ENCODE measurements at regions not wholly inside any gene's neighbourhood (a gene's known extent, or its start where the extent isn't known, plus 50 kb on each side); places are given as distances from the start of the nearest gene placed in this dataset.

- H3K4me3 Mint-ChIP-seq = no peak overlapping the region
- H3K27me3 Mint-ChIP-seq = peaks cover 6 to 7% of the 10 kb centered on the region in 2 donors
- Histone ChIP-seq H3K36me3 (ENCODE audit: insufficient read depth, low read length) (no peaks in the 10 kb centered on the region), H3K9me3 (ENCODE audit: control insufficient read depth in 1 of 2, low read length in 2 of 2) (no peaks in the 10 kb centered on the region), H3K27me3 (ENCODE audit: insufficient read depth, low read length) (no peaks in the 10 kb centered on the region), H3K4me3 (ENCODE audit: low read length in 2 of 2) (no peak overlapping the region), H3K4me1 (ENCODE audit: insufficient read depth, low read length) (no peaks in the 10 kb centered on the region), H3K27ac (ENCODE audit: low read depth, low read length) (no peak overlapping the region)
- no peaks in the 10 kb centered on the region for H3K36me3 Mint-ChIP-seq
- no peak overlapping the region for H3K27ac Mint-ChIP-seq
- intact Hi-C loops (cut with micrococcal nuclease) = no loop called here
- CTCF ChIA-PET (ENCODE audit: partially characterized antibody) = no interaction called here
- H3K9me3 Mint-ChIP-seq = peaks cover 0 to 3% (median 0%) of the 10 kb centered on the region in 8 donors
- POLR2A ChIA-PET (ENCODE audit: partially characterized antibody) = no interaction called here
- H3K4me1 Mint-ChIP-seq = no peaks in the 10 kb centered on the region
- no peak for DNase-seq
These were observed 300.7 kb upstream of the IRX4 start for GRCh38 chr5:2183154-2184025.

DNA sequence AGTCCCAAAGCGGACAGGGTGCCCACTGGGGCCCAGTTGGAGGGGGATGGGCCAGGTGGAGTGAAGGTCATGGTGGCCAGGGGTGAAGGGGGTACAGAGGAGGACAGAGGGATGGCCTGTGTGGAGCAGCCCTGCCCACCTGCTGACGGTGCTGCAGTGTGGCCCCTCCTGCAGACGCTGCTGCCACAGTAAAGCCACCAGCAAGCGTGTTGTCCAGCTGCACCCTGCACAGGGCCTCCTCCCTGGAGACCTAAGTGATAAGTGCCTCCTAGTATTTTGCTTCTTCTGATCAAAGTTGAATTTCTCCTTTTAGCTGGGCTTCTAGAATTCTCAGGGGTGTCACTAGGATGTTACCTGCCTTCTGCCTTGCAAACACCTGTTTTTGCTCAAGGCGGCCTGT lies 299.3 kb upstream of the IRX4 start:
- Histone ChIP-seq H3K4me1 (ENCODE audit: insufficient read depth, low read length) (no peaks in the 10 kb centered on the region), H3K27me3 (ENCODE audit: insufficient read depth, low read length) (no peaks in the 10 kb centered on the region)
- H3K9me3 Mint-ChIP-seq = peaks cover 0 to 2% (median 0%) of the 10 kb centered on the region in 8 donors

DNA sequence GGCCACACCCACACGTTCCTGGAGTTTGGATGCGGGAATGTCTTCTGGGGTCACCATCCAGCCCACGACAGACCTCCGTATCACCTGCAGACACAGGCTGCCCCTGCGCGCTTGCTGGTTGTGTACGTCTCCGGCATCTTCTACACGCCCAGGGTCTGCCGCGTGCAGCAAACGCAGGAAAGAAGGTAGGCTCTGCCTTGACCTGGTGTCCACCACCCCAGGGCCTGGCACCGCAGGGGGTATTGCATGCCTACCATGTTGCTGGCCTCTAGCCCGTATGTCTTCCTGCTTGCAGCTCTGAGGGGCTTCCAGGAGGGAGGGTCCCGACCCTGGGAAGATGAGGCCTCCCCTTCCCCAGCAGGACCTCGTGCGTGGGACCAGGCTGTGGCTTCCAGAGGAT lies 298.8 kb upstream of the IRX4 start:
- CTCF ChIA-PET (ENCODE audit: partially characterized antibody) = no interaction called here
- POLR2A ChIA-PET (ENCODE audit: partially characterized antibody) = no interaction called here
- no peak for DNase-seq
- Mint-ChIP-seq H3K4me3 (no peak overlapping the region), H3K27ac (no peak overlapping the region), H3K36me3 (no peaks in the 10 kb centered on the region), H3K9me3 (peaks cover 0 to 2% (median 0%) of the 10 kb centered on the region in 8 donors), H3K27me3 (peaks cover 5 to 7% of the 10 kb centered on the region in 2 donors), H3K4me1 (no peaks in the 10 kb centered on the region)
- no peaks in the 10 kb centered on the region for H3K9me3 ChIP-seq (ENCODE audit: control insufficient read depth in 1 of 2, low read length in 2 of 2)
- intact Hi-C loops (cut with micrococcal nuclease) = no loop called here
- H3K4me1 ChIP-seq (ENCODE audit: insufficient read depth, low read length) = no peaks in the 10 kb centered on the region
- H3K4me3 ChIP-seq (ENCODE audit: low read length in 2 of 2) = no peak overlapping the region
- no peak overlapping the region for H3K27ac ChIP-seq (ENCODE audit: low read depth, low read length)
- H3K36me3 ChIP-seq (ENCODE audit: insufficient read depth, low read length) = no peaks in the 10 kb centered on the region
- no peaks in the 10 kb centered on the region for H3K27me3 ChIP-seq (ENCODE audit: insufficient read depth, low read length)

More for the DNA sequence above, 299.3 kb upstream of the IRX4 start:
- CTCF ChIA-PET (ENCODE audit: partially characterized antibody) = no interaction called here
- H3K36me3 Mint-ChIP-seq = no peaks in the 10 kb centered on the region
- H3K4me3 Mint-ChIP-seq = no peak overlapping the region
- H3K27me3 Mint-ChIP-seq = peaks cover 5 to 7% of the 10 kb centered on the region in 2 donors
- no peaks in the 10 kb centered on the region for H3K36me3 ChIP-seq (ENCODE audit: insufficient read depth, low read length)
- H3K27ac ChIP-seq (ENCODE audit: low read depth, low read length) = no peak overlapping the region
- POLR2A ChIA-PET (ENCODE audit: partially characterized antibody) = no interaction called here
- intact Hi-C loops (cut with micrococcal nuclease) = no loop called here
- no peak overlapping the region for H3K4me3 ChIP-seq (ENCODE audit: low read length in 2 of 2)
- no peaks in the 10 kb centered on the region for H3K9me3 ChIP-seq (ENCODE audit: control insufficient read depth in 1 of 2, low read length in 2 of 2)
- H3K4me1 Mint-ChIP-seq = no peaks in the 10 kb centered on the region
- no peak for DNase-seq
- H3K27ac Mint-ChIP-seq = no peak overlapping the region

DNA sequence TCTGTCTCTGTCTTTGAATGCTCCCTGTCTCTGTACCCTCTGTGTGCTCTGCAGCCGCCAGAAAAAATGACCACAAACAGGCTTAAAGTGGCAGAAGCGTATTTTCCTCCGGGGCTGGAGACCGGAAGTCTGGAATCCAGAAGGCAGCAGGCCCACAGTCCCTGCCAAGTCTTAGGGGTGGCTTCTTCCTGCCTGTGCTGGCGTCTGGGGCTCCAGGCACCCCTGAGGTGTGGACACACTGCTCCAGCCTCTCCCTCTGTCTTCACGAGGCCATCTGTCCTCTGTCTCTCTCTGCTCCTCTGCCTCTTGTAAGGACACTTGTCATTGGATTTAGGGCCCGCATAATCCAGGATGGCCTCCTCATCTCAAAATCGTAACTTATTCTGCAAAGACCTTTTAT lies 298.4 kb upstream of the IRX4 start:
- no peak overlapping the region for H3K27ac ChIP-seq (ENCODE audit: low read depth, low read length)
- no peak overlapping the region for H3K4me3 ChIP-seq (ENCODE audit: low read length in 2 of 2)
- intact Hi-C loops (cut with micrococcal nuclease) = no loop called here
- no peak overlapping the region for H3K4me3 Mint-ChIP-seq
- peaks cover 5 to 7% of the 10 kb centered on the region in 2 donors for H3K27me3 Mint-ChIP-seq
- H3K27me3 ChIP-seq (ENCODE audit: insufficient read depth, low read length) = no peaks in the 10 kb centered on the region
- peak overlapping the region in 1 of 7 donors; percentile 33 for H3K27ac Mint-ChIP-seq
- no peaks in the 10 kb centered on the region for H3K36me3 ChIP-seq (ENCODE audit: insufficient read depth, low read length)
- no peak for DNase-seq
- no peaks in the 10 kb centered on the region for H3K4me1 ChIP-seq (ENCODE audit: insufficient read depth, low read length)
- H3K4me1 Mint-ChIP-seq = no peaks in the 10 kb centered on the region
- H3K9me3 Mint-ChIP-seq = peaks cover 0 to 2% (median 0%) of the 10 kb centered on the region in 8 donors
- ChIA-PET POLR2A (ENCODE audit: partially characterized antibody) (no interaction called here), CTCF (ENCODE audit: partially characterized antibody) (no interaction called here)
- no peaks in the 10 kb centered on the region for H3K9me3 ChIP-seq (ENCODE audit: control insufficient read depth in 1 of 2, low read length in 2 of 2)
- no peaks in the 10 kb centered on the region for H3K36me3 Mint-ChIP-seq

DNA sequence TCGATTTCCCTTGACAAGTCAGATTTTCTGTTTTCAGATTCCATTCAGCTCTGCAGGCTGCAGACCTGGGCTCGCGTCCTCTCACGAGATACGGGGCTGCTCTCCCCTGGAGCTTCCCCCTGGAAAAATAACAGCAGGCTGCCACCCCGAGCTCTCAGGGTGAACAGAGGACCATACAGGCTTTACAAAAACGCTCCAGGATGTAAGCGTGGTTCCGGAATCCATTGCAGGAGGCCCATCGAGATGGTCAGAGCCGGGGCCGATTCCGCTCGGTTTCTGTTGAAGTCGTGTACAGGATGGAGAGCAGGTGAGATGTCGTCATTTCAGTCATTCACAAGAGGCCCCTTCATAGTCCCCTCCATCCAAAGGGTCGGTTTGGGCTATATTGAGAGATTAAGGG lies 297.7 kb upstream of the IRX4 start:
- Histone ChIP-seq H3K27ac (ENCODE audit: low read depth, low read length) (no peak overlapping the region), H3K4me3 (ENCODE audit: low read length in 2 of 2) (no peak overlapping the region), H3K36me3 (ENCODE audit: insufficient read depth, low read length) (no peaks in the 10 kb centered on the region), H3K4me1 (ENCODE audit: insufficient read depth, low read length) (no peaks in the 10 kb centered on the region), H3K9me3 (ENCODE audit: control insufficient read depth in 1 of 2, low read length in 2 of 2) (no peaks in the 10 kb centered on the region), H3K27me3 (ENCODE audit: insufficient read depth, low read length) (no peaks in the 10 kb centered on the region)
- H3K9me3 Mint-ChIP-seq = peaks cover 0 to 2% (median 0%) of the 10 kb centered on the region in 8 donors
- H3K4me1 Mint-ChIP-seq = no peaks in the 10 kb centered on the region
- ChIA-PET CTCF (ENCODE audit: partially characterized antibody) (no interaction called here), POLR2A (ENCODE audit: partially characterized antibody) (no interaction called here)
- H3K27ac Mint-ChIP-seq = no peak overlapping the region
- no peaks in the 10 kb centered on the region for H3K36me3 Mint-ChIP-seq
- H3K4me3 Mint-ChIP-seq = no peak overlapping the region
- peaks cover 5 to 7% of the 10 kb centered on the region in 2 donors for H3K27me3 Mint-ChIP-seq
- intact Hi-C loops (cut with micrococcal nuclease) = no loop called here
- no peak for DNase-seq

DNA sequence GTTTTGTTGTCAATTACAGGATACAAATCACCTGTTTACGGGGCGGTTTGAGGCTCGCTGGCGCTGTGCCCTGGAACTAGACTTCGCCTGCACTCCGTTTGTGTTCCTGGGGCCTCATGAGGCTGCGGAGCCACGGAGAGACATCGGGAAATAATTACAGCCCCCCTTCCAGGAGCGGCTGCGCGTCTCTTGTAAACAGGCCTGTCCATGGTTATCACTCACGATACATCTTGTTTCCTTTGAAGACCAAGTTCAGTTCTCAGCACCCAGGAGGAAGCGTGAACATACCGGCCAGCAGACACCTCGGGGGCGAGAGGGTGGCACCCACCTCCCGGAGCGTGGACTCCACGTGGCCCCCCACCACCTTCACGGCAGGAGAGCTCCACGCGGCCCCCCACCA lies 297.1 kb upstream of the IRX4 start:
- intact Hi-C loops (cut with micrococcal nuclease) = no loop called here
- Histone ChIP-seq H3K9me3 (ENCODE audit: control insufficient read depth in 1 of 2, low read length in 2 of 2) (no peaks in the 10 kb centered on the region), H3K4me3 (ENCODE audit: low read length in 2 of 2) (no peak overlapping the region), H3K36me3 (ENCODE audit: insufficient read depth, low read length) (no peaks in the 10 kb centered on the region), H3K27ac (ENCODE audit: low read depth, low read length) (no peak overlapping the region), H3K27me3 (ENCODE audit: insufficient read depth, low read length) (no peaks in the 10 kb centered on the region), H3K4me1 (ENCODE audit: insufficient read depth, low read length) (no peaks in the 10 kb centered on the region)
- H3K4me1 Mint-ChIP-seq = no peaks in the 10 kb centered on the region
- no peak overlapping the region for H3K4me3 Mint-ChIP-seq
- ChIA-PET CTCF (ENCODE audit: partially characterized antibody) (no interaction called here), POLR2A (ENCODE audit: partially characterized antibody) (no interaction called here)
- no peak overlapping the region for H3K27ac Mint-ChIP-seq
- H3K36me3 Mint-ChIP-seq = no peaks in the 10 kb centered on the region
- no peak for DNase-seq
- peaks cover 0 to 2% (median 0%) of the 10 kb centered on the region in 8 donors for H3K9me3 Mint-ChIP-seq
- peaks cover 4 to 7% of the 10 kb centered on the region in 2 donors for H3K27me3 Mint-ChIP-seq

DNA sequence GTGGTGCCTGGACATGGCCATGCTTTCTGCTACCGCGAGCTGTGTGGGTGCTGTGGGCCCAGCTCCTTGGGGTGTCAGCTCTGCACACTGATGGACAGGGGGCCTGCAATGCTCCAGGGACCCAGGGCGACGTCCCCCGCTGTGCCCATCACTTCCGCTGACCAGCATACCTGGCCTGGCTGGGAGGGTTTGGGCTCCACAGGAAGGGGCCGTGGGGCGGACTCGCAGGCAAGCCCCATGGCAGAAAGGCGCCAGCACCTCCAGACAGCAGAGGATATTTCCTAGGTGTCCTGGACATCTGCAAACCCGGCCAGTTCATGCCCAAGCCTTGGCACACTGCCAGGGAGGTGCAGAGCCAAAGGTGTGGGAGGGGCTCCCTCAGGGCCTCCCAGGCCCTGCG lies 295.8 kb upstream of the IRX4 start:
- H3K36me3 Mint-ChIP-seq = no peaks in the 10 kb centered on the region

More for the DNA sequence above, 295.8 kb upstream of the IRX4 start:
- ChIA-PET CTCF (ENCODE audit: partially characterized antibody) (no interaction called here), POLR2A (ENCODE audit: partially characterized antibody) (no interaction called here)
- H3K27me3 ChIP-seq (ENCODE audit: insufficient read depth, low read length) = no peaks in the 10 kb centered on the region
- Mint-ChIP-seq H3K27me3 (no peaks in the 10 kb centered on the region), H3K4me1 (no peaks in the 10 kb centered on the region), H3K9me3 (no peaks in the 10 kb centered on the region), H3K27ac (no peak overlapping the region), H3K4me3 (no peak overlapping the region)
- no peak overlapping the region for H3K4me3 ChIP-seq (ENCODE audit: low read length in 2 of 2)
- no peaks in the 10 kb centered on the region for H3K36me3 ChIP-seq (ENCODE audit: insufficient read depth, low read length)
- DNase-seq = no peak
- H3K9me3 ChIP-seq (ENCODE audit: control insufficient read depth in 1 of 2, low read length in 2 of 2) = no peaks in the 10 kb centered on the region
- no peak overlapping the region for H3K27ac ChIP-seq (ENCODE audit: low read depth, low read length)
- intact Hi-C loops (cut with micrococcal nuclease) = no loop called here
- no peaks in the 10 kb centered on the region for H3K4me1 ChIP-seq (ENCODE audit: insufficient read depth, low read length)

Measured in CD4-positive, alpha-beta memory T cell (primary cell).